ENCODE measurements at regions not wholly inside any gene's neighbourhood (a gene's known extent, or its start where the extent isn't known, plus 50 kb on each side); places are given as distances from the start of the nearest gene placed in this dataset.

DNA sequence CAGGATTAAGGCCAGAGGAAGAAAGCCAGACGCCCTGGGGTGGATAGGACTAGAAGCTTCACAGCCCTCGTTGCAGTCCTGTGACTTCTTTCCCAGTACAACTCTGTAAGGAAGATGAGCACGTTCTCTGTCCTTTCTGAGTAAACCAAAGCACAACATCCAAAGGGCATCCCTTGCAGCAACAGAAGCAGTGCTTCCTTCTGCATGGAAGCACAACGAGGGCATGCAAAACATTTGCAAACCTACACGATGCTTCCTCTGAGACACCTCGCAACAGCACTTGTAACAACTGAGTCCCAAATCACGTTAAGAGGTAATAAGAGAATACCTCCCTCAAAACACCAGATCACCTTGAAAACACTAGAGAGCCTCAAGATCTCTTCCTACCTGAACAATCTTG lies 335.7 kb upstream of the RASGEF1B start:
- Histone ChIP-seq H3K27me3 (no peaks in the 10 kb centered on the region), H3K4me3 (no peak overlapping the region), H3K36me3 (ENCODE audit: low read depth, missing control alignments) (no peaks in the 10 kb centered on the region), H3K4me1 (peaks cover 4% of the 10 kb centered on the region), H3K27ac (no peak overlapping the region), H3K9me3 (no peaks in the 10 kb centered on the region)
- WGBS, 2 donors, result 77 to 84% methylated on average over 7 of the region's 7 CpGs
- TF ChIP-seq CTCF (IDR thresholded peaks at IDR 0.05), result no peak
- TF ChIP-seq POLR2A (IDR thresholded peaks at IDR 0.05), result no peak
- DNase-seq, result no peak
- intact Hi-C loops (cut with DNase I; ENCODE audit: low total_unique reads), result no loop called here

DNA sequence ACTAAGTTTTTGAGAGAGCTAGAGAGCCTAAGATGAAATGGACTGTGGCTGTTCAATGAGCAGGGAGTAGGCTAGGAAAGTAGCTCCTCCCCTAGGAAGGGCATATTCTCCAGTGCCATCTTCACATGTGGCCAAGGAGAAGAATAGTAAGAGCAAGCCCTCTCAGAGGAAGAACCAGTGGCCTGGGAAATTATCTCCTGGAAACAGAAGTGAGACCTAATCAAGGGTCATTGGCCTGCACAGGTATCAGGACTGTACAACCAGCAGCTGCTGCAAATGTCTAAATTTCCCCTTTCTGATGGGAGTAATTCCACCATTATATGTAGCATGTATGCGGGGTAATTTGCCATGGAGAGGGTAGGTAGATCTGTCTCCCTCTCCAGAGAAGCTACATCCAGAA lies 334.8 kb upstream of the RASGEF1B start:
- Histone ChIP-seq H3K27ac (no peak overlapping the region), H3K4me3 (no peak overlapping the region), H3K9me3 (no peaks in the 10 kb centered on the region), H3K27me3 (no peaks in the 10 kb centered on the region), H3K4me1 (peaks cover 4% of the 10 kb centered on the region), H3K36me3 (ENCODE audit: low read depth, missing control alignments) (no peaks in the 10 kb centered on the region)
- TF ChIP-seq POLR2A (IDR thresholded peaks at IDR 0.05) (no peak), CTCF (IDR thresholded peaks at IDR 0.05) (no peak)
- intact Hi-C loops (cut with DNase I; ENCODE audit: low total_unique reads), result no loop called here
- WGBS, 2 donors, result 78 to 100% methylated on average over 1 of the region's 1 CpG
- DNase-seq, result no peak

DNA sequence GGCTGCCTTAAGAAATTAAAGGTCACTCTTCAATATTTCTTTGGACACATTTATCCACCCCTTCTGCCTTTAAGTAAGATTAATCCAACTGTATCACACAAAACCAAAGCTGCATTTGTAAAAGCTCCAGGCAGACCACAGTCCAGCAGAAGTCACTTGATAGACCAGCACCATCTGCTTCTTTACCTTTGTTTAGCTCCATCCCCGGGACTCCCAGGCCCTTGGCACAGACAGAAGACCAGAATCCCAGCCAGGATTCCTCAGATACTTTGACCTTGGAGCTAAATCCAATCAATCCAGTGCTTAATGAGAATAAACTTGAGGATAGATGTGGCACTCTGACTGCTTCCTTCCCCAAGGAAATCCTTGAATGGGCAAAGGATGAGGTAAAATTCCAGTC lies 333.1 kb upstream of the RASGEF1B start:
- TF ChIP-seq POLR2A (IDR thresholded peaks at IDR 0.05), result no peak
- TF ChIP-seq CTCF (IDR thresholded peaks at IDR 0.05), result no peak
- 17 to 25% methylated on average over 1 of the region's 1 CpG for WGBS, 2 donors
- Histone ChIP-seq H3K27me3 (no peaks in the 10 kb centered on the region), H3K9me3 (no peaks in the 10 kb centered on the region), H3K27ac (no peak overlapping the region), H3K4me1 (peaks cover 4% of the 10 kb centered on the region), H3K4me3 (no peak overlapping the region), H3K36me3 (ENCODE audit: low read depth, missing control alignments) (no peaks in the 10 kb centered on the region)
- DNase-seq, result no peak
- intact Hi-C loops (cut with DNase I; ENCODE audit: low total_unique reads), result no loop called here

GRCh38 chr4:81802285-81802846 lies 330.7 kb upstream of the RASGEF1B start:
- TF ChIP-seq CTCF (IDR thresholded peaks at IDR 0.05), result no peak
- no peak for TF ChIP-seq POLR2A (IDR thresholded peaks at IDR 0.05)
- no peak overlapping the region for H3K27ac ChIP-seq
- H3K27me3 ChIP-seq, result no peaks in the 10 kb centered on the region
- no peaks in the 10 kb centered on the region for H3K36me3 ChIP-seq (ENCODE audit: low read depth, missing control alignments)
- no peak overlapping the region for H3K4me3 ChIP-seq
- WGBS, 2 donors, result 62 to 77% methylated on average over 5 of the region's 5 CpGs
- H3K4me1 ChIP-seq, result peaks cover 4% of the 10 kb centered on the region
- intact Hi-C loops (cut with DNase I; ENCODE audit: low total_unique reads), result no loop called here
- DNase-seq, result no peak
- no peaks in the 10 kb centered on the region for H3K9me3 ChIP-seq

DNA sequence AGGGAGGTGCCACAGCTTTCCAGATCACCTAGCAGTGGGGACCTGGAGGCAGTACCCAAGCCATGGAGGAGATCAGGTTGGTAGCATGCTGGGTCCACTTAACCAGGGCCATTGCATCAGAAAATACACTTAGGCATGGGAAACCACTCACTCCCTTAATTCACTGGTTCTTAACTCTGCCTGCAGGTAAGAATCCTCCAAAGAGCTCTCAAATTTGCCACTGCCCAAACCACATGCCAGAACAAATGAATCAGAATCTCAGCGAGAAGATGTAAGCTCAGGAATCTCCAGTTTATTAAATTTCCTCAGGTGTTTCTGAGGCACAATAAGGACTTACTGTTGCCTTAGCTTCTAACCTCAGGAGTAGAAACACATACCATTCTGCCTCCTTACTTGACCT lies 327.7 kb upstream of the RASGEF1B start:
- H3K36me3 ChIP-seq (ENCODE audit: low read depth, missing control alignments), result no peaks in the 10 kb centered on the region
- no peaks in the 10 kb centered on the region for H3K4me1 ChIP-seq
- no peak for DNase-seq
- TF ChIP-seq CTCF (IDR thresholded peaks at IDR 0.05), result no peak
- no peak overlapping the region for H3K4me3 ChIP-seq
- no peak overlapping the region for H3K27ac ChIP-seq
- WGBS, 2 donors, result 93 to 100% methylated on average over 1 of the region's 1 CpG
- H3K9me3 ChIP-seq, result no peaks in the 10 kb centered on the region
- H3K27me3 ChIP-seq, result no peaks in the 10 kb centered on the region
- intact Hi-C loops (cut with DNase I; ENCODE audit: low total_unique reads), result no loop called here
